ENCODE measurements at regions not wholly inside any gene's neighbourhood (a gene's known extent, or its start where the extent isn't known, plus 50 kb on each side); places are given as distances from the start of the nearest gene placed in this dataset.

DNA sequence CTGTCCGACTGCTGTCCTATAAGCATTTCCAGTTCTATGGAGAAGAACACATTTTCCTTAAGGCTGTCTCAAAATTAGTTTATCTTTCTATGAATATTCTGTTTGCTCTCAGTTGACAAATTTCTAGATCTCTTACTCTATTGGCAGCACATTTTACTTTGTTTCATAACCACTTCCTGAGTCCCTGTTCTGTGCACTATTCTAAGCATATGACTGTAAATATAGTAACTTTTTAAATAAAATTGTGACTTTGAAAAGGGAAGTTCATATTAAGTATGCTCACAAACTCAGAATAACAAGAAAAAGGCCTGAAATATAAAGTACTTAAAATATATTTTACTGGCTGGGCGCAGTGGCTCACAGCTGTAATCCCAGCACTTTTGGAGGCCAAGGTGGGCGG is 56.5 kb upstream of the HTR2A start:
- intact Hi-C loops (cut with DNase I) = no loop called here
- no peak for DNase-seq (ENCODE audit: missing footprints)
- ATAC-seq = no peak

DNA sequence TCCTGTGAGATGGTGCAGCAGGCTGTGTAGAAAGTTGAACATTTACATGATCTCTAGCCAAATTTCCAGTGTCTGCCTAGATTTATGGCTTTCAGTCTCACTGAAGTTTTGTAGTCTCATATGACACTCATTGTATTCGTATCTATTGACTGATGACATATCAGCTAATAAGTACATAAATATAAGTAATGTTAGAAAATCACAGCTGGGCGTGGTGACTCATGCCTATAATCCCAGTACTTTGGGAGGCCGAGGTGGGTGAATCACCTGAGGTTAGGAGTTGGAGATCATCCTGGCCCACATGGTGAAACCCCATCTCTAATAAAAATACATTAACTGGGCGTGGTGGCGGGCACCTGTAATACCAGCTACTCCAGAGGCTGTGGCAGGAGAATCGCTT is 54.7 kb upstream of the HTR2A start:
- no peak for ATAC-seq
- DNase-seq (ENCODE audit: missing footprints) = no peak
- intact Hi-C loops (cut with DNase I) = no loop called here

GRCh38 chr13:46949211-46949610 is 52.4 kb upstream of the HTR2A start:
- ATAC-seq = no peak
- DNase-seq (ENCODE audit: missing footprints) = no peak
- intact Hi-C loops (cut with DNase I) = no loop called here

DNA sequence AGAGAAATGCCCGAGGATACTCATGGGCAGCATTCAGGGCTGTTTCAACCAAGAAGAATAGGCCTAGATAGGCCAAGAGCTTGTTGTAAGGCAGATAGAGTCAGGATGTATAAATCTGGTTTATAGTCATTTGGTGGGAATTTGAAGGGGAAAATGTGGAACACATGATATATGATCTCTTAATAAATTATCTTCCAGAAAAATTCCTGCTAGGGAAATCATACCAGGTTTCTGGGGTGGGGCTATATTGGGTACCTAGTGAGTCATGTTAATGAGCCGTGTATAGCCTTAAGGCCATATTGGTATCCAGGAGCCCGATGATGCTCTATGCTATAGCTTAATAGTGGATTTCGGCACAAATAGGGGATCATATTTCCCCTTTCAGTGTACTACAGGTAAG is 51.5 kb upstream of the HTR2A start:
- ATAC-seq (no peak), DNase-seq (ENCODE audit: missing footprints) (no peak)
- intact Hi-C loops (cut with DNase I) = no loop called here

- ATAC-seq (no peak), DNase-seq (ENCODE audit: missing footprints) (no peak)
- intact Hi-C loops (cut with DNase I) = no loop called here
Measured at GRCh38 chr13:46947425-46948191, 50.8 kb upstream of the HTR2A start.
